SIG-M5 (cell line): ENCODE measurements at regions not wholly inside any gene's neighbourhood (a gene's known extent, or its start where the extent isn't known, plus 50 kb on each side); places are given as distances from the start of the nearest gene placed in this dataset.

Experiments used
- DNase-seq: peaks from one replicate; lab custom pipeline; 2025; lab: John Stamatoyannopoulos, UW

DNA sequence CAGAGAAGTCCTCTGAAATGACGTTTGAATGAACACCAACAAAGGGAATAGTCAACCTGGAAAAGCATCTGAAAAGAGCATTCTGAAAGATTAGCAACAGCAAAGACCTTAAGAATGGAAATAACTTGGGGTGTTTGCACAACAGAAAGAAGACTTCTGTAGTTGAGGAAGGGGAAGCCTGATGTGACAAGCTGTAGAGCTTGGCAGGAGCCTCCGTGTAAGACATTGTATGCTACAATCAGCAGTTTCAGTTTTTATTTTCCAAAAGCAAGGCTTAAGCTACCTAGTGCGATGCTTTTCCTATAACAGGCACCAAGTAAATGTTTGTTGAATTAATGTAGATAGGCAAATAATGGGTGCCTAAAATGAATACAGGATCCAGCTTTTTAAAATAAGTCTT, 484.0 kb downstream of the SPRY1 start:
- no peak for DNase-seq

DNA sequence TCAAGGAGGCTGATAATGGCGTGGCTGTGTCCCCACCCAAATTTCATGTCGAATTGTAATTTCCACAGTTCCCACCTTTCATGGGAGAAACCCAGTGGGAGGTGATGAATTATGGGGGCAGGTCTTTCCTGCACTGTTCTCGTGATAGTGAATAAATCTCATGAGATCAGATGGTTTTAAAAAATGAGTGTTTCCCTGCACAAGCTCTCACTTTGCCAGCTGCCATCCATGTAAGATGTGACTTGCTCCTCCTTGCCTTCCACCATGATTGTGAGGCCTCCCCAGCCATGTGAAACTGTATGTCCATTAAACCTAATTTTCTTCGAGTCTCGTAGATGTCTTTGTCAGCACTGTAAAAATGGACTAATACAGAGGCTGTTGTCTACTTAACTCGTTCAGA, 488.3 kb downstream of the SPRY1 start:
- no peak for DNase-seq

DNA sequence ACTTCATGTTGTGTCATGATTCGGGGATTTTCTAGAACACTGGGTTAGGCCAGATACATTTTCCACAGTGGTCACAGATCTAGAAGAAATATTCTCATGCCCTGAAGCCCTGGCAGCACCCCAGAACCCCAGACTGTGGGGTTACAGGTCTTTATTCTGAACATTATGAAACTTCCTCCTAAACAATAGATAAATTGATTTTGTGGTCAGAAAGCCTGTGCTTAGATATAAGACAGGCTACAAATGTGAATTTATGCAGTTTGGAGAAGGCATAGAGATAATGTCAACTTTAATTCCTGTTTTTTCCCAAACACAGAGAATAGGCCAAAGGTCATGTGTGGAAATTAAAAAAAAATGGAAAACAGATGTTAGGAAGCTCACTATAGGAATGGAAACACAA, 492.9 kb downstream of the SPRY1 start:
- DNase-seq, result no peak

DNA sequence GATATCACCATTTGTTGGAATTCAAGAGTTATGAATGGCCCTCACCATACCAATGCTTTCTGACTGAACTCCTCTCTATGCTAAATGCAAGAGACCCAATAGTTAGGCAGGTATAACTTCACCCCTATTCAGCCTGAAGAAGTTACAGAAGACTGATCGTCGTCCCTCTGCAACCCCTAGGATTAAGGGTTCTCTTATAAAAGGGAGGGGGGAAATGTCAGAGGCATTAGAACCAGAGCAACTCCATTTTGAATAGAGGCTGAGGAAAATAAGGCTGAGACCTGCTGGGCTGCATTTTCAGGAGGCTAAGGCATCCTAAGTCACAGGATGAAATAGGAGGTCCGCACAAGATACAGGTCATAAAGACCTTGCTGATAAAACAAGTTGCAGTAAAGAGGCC, 494.3 kb downstream of the SPRY1 start:
- DNase-seq, result no peak

DNA sequence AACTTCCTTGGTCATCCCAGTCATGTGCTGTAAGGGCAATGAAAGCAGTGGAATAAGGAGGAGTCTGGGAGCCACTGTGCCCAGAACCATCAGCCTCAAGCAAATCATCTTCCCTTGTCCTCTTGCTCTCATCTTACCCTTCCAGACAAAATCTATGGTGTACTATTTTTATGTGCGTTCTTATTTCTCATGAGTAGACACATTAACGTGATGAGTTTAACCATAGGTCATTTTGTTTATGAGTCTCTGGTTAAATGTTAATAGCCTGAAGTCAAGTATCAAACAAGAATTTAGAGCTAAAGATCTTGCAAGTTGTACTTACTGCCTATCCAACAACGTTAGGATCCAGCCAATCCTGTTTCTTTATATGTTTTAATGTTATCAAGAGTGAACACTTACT, 495.3 kb downstream of the SPRY1 start:
- no peak for DNase-seq

DNA sequence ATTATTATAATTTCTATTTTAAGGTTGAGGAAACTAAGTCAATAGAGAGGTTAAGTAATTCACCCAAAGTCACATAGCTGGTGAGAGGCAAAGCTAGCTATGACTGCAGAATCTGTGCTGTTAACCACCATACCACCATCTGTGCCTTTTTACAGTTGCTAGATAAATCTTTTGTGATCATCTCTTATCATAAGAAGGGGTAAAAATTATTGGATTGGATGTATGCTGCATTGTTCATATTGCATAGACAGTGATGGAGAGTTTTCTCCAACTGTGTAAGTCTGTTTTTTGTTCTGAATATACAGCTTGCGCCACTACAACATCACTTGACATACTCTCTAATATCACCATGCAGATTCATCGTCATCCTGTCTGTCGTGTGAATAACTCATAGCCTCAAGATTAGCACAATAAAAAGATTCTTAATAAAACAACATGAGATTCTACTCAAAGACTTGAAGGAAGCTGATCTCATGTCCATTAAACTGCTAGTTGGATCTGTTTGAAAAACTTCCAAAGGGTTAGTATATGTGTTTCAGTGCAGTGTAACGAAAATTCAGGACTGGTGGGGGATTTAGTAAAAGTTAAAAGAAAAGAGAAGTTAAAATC, 495.9 kb downstream of the SPRY1 start:
- no peak for DNase-seq

DNA sequence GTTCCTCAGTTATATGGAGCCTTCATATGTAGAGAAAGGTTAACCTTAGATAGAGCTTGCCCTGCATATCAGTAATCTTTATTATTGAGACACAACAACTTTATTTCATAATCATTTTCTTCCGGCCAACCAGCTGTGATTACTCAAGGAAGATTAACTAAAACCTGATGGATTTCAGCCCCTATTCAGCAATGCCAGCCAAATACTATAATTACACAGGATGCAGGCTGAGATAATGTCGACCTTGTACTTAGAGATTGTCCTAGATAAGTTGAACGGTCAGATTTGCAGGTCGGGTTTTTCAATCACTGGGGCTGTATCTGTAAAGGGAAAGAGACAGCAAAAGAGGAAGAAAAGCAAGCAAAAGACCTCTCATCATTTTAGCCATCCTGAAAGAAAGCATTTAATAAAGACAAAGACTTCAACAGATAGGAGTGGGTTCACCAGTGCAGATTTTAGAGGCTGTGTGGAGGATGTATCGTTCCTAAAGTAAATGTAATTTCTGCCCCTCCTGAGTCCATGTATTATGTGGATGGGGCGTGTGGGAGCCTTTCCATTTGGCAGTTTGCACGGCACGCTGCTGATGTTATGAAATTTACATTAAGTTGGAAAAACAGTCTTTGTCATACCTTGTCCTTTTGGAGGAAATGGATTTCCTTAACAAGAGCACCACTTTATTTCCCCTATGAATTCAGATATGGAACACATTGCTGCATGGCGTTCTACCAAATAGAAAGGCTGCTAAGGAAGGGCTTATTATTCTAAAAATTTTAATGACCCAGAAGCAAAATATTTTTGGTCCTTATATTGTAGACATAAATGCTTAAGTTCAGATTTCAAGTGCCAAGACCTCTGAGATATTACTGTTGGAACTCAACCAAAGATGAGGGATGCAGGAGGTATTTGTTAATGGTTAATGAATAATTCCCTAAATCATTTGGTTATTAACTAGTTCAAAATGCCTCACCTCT, 496.7 kb downstream of the SPRY1 start:
- DNase-seq, result no peak

DNA sequence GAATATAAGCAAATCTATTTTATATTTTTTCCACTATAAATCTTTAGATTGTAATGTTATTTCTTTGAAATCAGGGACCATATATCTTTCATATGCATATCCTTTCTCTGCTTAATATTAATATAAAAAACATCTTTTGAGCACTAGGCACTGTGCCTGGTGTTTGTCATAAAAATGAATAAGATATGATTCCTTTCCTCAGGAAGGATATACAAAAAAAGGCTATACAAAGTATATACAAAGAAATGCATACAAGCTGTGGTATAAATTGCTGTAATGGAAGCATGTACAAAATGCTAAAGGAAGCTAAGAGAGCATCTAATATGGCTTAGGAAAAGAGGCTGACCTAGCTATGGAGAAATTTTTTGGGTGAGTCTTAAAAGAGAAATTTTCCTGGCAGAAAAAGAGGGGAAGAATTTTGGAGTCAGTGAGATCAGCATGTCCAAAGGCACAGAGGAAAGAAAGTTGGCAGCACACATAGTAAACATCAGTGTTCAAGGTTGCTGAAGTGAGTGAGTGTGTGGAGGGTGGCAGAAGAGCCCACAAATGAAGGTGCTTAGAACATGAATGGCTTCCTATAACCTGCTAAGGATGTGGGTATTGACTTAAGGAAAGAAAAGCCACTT, 500.0 kb downstream of the SPRY1 start:
- DNase-seq, result no peak

DNA sequence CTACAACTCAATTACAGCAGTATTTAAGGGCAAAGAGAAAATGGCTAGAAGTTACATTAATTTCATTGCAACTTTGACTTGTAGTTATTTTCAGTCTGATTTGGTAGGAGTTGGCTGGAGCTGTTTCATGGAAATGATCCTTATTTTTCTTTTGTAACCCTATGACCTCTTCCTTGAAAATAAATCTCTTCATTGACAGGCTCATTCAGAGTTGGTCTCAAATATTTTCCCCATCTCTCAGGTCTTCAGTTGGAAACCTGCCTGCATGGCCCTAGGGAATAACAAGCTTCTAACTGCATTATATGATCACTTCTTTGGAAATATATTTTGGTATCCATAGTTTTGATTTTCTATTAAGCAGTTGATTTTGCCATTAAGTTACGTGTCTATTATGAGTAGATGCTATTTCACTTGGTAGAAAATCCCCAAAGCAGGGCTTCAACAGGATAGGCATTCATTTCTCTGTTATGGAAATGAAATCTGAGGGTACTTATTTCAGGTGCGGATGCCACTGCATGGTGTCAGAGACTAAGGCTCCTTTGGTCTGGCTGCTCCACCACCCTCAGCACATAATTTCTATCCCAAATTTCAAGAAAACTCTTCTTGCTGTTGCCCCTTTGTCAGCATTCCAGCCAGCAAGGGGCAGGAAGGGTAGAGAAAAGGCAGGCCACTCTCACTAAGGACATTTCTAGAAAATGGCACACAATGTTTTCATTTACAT, 502.5 kb downstream of the SPRY1 start:
- DNase-seq, result no peak

DNA sequence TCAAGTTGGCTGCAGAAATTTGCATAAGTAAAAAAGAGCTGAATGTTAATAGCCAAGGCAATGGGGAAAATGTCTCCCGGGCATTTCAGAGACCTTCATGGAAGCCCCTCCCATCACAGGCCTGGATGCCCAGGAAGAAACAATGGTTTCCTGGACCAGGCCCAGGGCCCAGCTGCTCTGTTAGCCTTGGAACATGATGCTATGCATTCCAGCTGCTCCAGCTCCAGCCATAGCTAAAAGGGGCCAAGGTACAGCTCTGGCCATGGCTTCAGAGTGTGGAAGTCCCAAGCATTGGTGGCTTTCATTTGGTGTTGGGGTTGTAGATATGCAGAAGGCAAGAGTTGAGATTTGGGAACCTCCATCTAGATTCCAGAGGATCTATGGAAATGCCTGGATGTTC, 508.3 kb downstream of the SPRY1 start:
- no peak for DNase-seq

DNA sequence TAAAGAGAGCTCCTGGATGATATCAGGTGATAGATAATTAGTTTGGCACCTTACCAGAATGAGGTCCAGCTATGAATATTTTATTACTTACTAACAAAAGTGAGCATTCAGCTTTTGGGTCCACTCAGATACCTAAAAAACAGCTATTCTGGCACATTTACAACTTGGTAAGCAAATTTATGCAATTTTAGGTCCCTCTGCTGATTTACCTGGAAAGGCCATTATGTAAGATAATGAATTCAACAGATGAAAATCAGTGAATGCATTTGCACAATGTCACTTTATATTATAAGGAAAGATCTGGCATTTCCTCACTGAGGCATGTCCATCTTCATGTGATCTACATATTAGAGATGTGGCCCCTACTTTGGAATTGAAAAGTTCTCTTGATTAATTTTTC, 517.0 kb downstream of the SPRY1 start:
- DNase-seq, result no peak

DNA sequence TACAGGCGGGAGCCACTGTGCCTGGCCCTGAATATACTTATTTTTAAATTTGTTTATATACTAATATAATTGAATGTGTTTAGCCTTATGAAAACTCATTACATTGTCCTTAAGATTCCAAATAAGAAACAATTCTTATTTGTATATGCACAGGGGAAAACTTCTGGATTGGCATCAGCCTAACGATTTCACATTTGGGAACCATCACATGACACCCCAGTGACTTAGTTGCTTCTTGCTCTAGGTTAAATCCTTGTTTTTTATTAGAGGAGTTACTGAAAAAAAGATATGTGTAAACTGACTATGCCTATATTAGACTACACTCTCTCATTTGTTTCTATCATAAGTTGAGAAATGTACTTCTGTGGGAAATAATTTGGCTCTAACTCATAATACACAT, 520.2 kb downstream of the SPRY1 start:
- DNase-seq, result no peak

DNA sequence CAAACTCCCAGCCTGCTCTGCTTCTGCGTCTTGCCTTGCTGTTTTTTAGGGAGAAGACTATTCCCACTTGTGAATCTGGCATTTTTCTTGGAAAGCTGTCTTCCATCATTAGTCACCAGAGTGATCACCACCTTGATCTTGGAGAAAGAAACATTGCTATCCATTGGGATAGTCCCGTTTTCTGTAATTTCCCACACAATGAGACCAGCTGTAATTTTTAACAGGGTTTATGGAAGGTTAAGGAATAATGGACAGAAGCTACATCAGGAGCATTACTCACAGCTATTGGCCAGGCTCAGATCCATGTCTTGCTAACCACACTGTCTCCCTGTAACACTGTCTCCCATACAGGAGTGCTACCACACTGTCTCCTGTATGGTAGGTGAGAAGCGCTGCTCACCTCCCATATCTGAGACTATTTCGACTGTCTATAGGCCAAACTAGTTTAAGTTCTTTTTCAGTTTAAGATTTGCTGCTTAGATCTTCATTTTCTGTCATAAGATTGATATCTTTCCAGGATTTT, 523.0 kb downstream of the SPRY1 start:
- no peak for DNase-seq

DNA sequence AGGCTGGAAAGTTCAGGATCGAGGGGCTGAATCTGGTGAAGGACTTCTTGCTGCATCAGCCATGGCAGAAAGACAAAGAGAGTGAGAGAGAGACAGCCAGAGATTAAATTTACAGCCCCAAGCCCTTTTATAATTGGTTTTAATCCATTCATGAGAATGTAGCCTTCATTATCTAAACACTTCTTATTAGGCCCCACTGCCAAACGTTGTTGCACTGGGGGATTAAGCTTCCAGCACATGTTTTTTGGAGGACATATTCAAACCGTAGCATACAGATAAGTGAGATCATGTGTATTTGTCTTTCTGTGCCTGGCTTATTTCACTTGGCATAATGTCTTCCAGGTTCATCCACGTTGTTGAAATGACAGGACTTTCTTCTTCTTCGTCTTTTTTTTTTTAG, 524.7 kb downstream of the SPRY1 start:
- no peak for DNase-seq

DNA sequence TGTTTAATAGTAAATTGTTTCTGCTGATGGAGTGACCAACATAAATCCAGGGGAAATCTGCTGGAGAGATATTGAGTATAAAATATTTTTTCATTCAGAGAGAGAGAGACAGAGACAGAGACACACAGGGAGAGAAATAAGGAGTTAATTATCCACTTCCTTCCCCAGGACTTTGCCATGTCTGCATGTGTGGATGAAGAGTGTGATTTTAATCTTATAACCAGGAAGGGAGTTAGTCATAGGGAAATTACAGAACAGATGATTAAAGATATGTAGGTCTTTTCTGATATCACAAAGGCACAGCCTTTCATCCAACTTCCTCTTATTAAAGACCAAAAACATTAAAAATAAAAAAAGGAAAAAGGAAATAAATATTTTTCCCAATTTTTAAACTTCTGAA, 526.3 kb downstream of the SPRY1 start:
- no peak for DNase-seq

DNA sequence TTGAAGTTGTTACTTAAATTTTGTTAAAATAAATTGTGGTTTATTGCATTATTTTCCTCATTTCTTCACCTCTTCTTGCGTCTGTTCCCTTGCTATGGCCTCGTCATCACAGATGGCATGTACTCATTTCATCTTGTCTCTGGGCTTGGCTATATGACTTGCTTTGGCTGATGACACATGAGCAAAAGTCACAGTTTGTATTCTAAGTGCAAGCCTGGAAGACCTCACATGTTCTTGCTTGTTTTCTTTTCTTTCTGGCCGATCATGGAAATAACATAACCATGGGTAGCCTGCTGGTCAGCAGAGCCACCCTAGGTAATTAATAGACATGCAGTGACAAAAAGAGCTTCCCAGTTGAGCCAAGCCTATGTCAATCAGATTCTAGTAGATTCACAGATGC, 527.9 kb downstream of the SPRY1 start:
- DNase-seq, result no peak

DNA sequence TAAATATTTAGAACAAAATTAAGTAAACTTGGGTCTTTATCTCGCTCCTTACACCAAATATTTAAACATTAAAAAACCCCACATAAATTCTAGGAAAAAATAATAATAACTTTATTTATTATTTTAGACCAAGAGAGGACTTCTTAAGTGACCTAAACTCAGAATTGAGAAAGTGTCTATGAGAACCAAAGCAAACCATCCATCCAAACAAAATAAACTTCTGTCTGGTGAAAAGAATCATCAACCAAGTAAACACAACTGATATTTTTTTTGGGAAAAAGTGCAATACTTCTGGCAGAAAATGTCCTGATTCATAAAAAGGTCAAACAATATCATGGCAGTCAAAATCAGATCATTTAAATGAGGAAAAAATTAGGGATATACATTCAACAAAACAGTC, 533.0 kb downstream of the SPRY1 start:
- DNase-seq, result no peak

DNA sequence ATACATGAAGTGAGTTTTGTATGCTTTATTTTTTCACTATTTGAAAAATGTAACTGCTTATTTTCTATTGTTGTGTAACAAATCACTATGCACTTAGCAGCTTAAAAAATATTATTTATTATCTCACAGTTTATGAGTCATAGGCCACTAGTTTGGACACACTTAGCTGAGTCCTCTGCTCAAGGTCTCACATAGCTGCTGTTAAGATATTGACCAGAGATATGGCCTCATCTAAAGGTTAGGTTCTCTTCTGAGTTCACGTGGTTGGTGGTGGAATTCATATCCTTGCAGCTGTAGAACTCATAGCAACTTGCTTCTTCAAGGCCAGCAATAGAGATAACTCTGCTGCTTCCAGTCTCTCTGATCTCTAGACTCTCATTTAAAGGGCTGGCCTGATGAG, 534.4 kb downstream of the SPRY1 start:
- no peak for DNase-seq

DNA sequence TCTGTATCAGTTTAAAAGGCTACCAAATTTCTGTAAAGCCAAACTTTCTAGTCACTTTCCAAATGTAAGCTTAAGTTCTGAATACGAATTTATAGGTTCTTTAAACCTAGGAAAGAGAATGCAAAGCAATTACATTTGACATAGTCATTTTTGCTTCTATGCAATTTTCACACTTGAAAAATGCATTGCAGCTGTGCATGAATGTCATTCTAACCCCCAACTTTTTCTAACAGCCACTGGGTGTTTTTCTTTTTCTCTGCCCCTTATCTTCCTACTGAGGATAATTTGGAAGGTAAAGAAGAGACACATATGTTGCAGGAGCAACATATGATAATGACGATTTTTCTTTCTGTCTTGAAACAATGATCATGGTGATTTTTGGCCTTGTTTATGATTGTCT, 537.5 kb downstream of the SPRY1 start:
- no peak for DNase-seq

DNA sequence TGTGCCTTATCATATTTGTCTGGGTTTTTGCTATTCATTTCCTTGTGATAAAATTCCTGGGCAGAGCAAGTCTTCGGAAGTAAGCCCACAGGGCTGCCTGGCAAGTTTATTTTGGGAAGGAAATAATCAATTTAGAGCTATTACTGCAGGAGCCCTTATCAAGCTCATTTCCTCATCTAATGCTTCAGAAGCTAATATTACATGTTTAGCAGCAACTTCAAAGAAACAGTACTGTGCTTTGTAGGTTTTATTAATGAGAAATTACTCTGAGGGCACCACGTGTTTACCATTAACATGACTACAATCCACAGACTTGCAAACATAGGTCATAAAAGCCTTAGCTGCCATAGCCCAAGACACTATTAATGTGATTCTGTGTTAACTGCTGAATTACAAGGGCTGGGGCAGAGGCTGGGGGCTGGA, 540.0 kb downstream of the SPRY1 start:
- DNase-seq, result no peak

DNA sequence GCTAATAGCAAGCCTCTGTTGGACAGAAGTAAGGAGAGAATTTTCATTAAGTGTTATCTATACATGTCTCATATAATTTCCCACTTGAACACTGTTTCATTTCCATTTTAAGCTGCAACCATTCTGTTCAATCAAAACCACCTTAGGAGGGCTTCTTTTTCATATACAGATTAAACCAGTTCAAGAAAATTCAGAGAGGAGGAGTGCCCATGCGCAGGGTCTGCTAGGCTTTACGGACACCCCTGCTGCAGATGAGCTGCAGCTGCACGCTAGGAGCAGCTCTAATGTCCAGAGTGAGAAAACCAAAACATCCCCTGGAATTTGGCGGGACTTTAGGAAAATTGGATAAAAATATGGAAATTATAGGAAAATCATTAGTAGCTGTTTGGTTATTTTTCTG, 541.0 kb downstream of the SPRY1 start:
- no peak for DNase-seq

DNA sequence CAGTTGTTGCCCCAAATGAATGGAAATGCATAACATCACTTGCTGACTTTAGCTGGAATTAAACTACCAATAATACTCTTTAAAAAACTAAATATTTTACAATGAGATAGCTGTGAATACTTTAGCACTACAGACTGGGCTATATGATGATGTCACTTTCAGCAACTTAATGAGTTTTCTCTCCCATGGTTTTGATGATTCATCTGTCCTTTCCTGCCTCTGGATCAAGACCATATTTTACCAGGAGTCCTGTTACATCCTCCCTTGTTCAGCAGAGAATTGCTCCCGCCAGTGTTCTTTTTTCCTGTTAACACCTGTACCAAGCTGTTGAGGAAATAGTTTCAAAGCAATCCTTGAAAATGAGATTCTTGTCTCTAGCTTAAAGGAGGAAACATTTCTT, 543.0 kb downstream of the SPRY1 start:
- DNase-seq, result no peak
